ENCODE measurements at regions not wholly inside any gene's neighbourhood (a gene's known extent, or its start where the extent isn't known, plus 50 kb on each side); places are given as distances from the start of the nearest gene placed in this dataset.

DNA sequence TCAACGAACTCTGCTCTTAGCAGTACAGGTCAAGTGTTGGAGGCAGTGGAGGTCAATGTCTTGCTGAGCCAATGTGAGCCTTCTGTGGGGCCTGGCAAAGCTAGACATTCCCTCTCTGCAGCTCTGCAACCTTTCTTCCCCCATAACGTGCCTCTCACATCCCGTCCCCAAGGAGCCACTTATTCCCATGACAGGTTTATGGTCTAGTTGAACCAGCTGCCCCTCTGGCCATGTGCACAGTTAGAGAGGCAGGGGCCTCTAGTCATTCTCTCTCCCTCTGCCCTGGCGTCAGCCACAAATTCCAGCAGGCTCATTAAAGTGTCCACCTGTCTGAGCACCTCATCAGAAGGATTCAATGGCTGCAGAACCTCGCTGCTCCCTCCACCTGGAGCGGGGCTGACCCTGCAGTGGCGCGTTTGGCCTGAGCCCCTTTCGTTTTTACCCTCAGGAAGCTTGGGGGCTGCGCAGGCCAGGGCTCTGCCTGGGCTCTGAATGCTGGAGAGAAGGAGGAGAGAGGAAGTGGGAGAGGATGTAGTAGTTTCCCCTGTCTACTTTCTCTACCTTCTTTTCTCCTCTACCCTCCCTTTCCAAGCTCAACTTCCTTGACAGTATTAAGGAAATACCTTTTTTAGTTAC lies 302.1 kb upstream of the B3GAT1 start:
- Histone ChIP-seq H3K36me3 (no peaks in the 10 kb centered on the region), H3K27me3 (no peaks in the 10 kb centered on the region), H3K9me3 (no peaks in the 10 kb centered on the region), H3K27ac (no peak overlapping the region), H3K4me1 (no peaks in the 10 kb centered on the region), H3K4me3 (no peak overlapping the region)
- TF ChIP-seq POLR2A (IDR thresholded peaks at IDR 0.05): no peak
- TF ChIP-seq EP300 (IDR thresholded peaks at IDR 0.05): no peak
- TF ChIP-seq POLR2AphosphoS5 (IDR thresholded peaks at IDR 0.05): no peak
- TF ChIP-seq CTCF (IDR thresholded peaks at IDR 0.05): no peak
- no peak for ATAC-seq
- WGBS, 2 donors (ENCODE audit: low coverage in 1 of 2): 38 to 100% methylated on average over 1 to 9 of the region's 10 CpGs

GRCh38 chr11:134712228-134713145 lies 300.4 kb upstream of the B3GAT1 start:
- TF ChIP-seq EP300 (IDR thresholded peaks at IDR 0.05): no peak
- no peak for TF ChIP-seq POLR2A (IDR thresholded peaks at IDR 0.05)
- TF ChIP-seq CTCF (IDR thresholded peaks at IDR 0.05): no peak
- no peak for TF ChIP-seq POLR2AphosphoS5 (IDR thresholded peaks at IDR 0.05)
- ATAC-seq: no peak
- no peaks in the 10 kb centered on the region for H3K4me1 ChIP-seq
- WGBS, 2 donors (ENCODE audit: low coverage in 1 of 2): 85 to 91% methylated on average over 19 to 25 of the region's 47 CpGs
- no peaks in the 10 kb centered on the region for H3K36me3 ChIP-seq
- no peak overlapping the region for H3K27ac ChIP-seq
- no peaks in the 10 kb centered on the region for H3K9me3 ChIP-seq
- H3K27me3 ChIP-seq: no peaks in the 10 kb centered on the region
- H3K4me3 ChIP-seq: no peak overlapping the region

- TF ChIP-seq POLR2AphosphoS5 (IDR thresholded peaks at IDR 0.05) (no peak), POLR2A (IDR thresholded peaks at IDR 0.05) (no peak), CTCF (IDR thresholded peaks at IDR 0.05) (no peak), EP300 (IDR thresholded peaks at IDR 0.05) (no peak)
- ATAC-seq: no peak
- Histone ChIP-seq H3K4me3 (no peak overlapping the region), H3K9me3 (no peaks in the 10 kb centered on the region), H3K36me3 (no peaks in the 10 kb centered on the region), H3K27me3 (no peaks in the 10 kb centered on the region), H3K4me1 (no peaks in the 10 kb centered on the region), H3K27ac (no peak overlapping the region)
- WGBS, 2 donors (ENCODE audit: low coverage in 1 of 2): 54 to 89% methylated on average over 2 to 8 of the region's 8 CpGs
Observed at GRCh38 chr11:134711588-134711987, 299.5 kb upstream of the B3GAT1 start.

- Histone ChIP-seq H3K4me3 (no peak overlapping the region), H3K36me3 (no peaks in the 10 kb centered on the region), H3K27ac (no peak overlapping the region), H3K4me1 (no peaks in the 10 kb centered on the region), H3K27me3 (no peaks in the 10 kb centered on the region), H3K9me3 (no peaks in the 10 kb centered on the region)
- no peak for TF ChIP-seq POLR2AphosphoS5 (IDR thresholded peaks at IDR 0.05)
- TF ChIP-seq POLR2A (IDR thresholded peaks at IDR 0.05): no peak
- TF ChIP-seq EP300 (IDR thresholded peaks at IDR 0.05): no peak
- TF ChIP-seq CTCF (IDR thresholded peaks at IDR 0.05): no peak
- WGBS, 2 donors (ENCODE audit: low coverage in 1 of 2): 75 to 82% methylated on average over 2 to 4 of the region's 4 CpGs
- ATAC-seq: no peak
Observed at GRCh38 chr11:134710861-134711407, 298.9 kb upstream of the B3GAT1 start.
